ENCODE measurements at regions not wholly inside any gene's neighbourhood (a gene's known extent, or its start where the extent isn't known, plus 50 kb on each side); places are given as distances from the start of the nearest gene placed in this dataset.
A peak's percentile ranks its signal among the peaks of the same experiment; 100 is the strongest.

GRCh38 chrX:137483554-137483953 is 82.4 kb upstream of the ZIC3 start:
- DNase-seq (ENCODE audit: low read depth) = no peak

GRCh38 chrX:137482136-137482535 is 83.8 kb upstream of the ZIC3 start:
- DNase-seq (ENCODE audit: low read depth) = no peak

DNA sequence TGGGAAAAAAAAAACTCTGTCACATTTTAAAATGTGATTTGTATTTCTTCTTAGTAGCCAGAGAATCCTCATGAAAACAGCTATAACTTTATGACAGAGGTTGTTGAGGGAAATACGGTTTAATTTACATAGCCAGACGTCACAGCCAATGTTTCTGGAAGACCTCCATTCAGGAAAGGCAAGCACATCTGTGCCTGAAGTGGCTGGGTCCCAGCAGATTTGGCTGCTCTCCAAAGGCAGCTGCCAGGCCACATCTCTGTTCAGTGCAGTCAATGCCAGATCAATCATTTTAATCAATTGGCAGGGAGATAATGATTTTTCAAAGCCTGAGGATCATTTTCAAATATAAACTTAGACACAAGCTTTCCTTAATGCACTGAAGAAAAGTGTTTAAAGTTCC is 86.5 kb upstream of the ZIC3 start:
- DNase-seq (ENCODE audit: low read depth) = no peak

DNA sequence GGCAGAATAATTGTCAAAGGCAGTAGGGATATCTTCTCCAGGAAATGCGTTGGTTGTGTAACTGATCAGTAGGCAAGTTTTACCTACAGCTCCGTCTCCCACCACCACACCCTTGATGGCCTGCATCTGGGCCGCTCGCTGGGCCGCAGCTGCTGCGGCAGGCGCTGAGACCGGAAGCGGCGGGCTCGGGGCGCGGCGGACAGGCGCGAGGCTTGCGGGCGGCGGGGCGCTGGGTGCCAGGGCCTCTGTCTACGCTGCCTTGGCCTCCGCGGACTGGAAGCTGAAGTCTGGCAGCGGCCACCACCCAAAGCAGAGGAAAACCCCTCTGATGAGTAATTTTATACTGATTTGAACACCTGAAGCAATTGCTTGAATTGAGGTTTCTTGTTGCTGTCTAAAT is 124.2 kb upstream of the ZIC3 start:
- DNase-seq (ENCODE audit: low read depth) = no peak

- no peak for DNase-seq (ENCODE audit: low read depth)
Observed at GRCh38 chrX:137432609-137433008, 133.3 kb upstream of the ZIC3 start.

DNA sequence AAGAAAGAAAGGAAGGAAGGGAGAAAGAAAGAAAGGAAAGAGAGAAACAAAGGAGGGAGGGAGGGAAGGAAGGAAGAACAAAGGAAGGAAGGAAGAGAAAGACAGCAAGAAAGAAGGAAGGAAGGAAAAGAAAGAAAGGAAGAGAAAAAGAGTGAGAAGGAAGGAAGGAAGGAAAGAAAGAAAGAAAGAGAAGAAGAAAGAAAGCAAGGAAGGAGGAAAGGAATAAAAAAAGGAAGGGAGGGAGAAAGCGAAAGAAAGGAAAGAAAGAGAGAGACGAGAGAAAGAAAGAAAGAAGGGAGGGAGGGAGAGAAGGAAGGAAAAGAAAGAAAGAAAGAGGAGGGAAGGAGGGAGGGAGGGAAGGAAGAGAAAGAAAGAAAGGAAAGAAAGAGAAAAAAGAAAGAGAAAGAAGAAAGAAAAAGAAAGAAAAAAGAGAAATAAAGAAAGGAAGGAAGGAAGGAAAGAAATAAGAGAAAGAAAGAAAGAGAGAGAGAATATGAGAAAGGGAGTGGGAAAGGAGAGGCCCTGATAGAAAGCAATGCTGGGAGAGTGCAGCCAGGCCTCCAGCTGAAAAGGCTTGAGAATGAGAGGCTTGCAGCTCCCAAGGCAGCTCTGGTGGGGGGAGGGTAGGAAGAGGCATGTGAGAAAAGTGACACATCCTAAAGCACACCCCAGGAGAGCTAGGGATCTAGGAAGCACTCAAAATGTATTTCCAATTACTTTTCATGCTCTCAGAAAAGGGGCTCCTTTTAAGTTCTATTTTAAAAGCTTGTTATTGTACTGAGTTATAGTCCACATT is 134.0 kb upstream of the ZIC3 start:
- DNase-seq (ENCODE audit: low read depth) = no peak

- DNase-seq (ENCODE audit: low read depth) = no peak
Observed at GRCh38 chrX:137430984-137431475, 134.9 kb upstream of the ZIC3 start.

GRCh38 chrX:137430301-137430700 is 135.6 kb upstream of the ZIC3 start:
- no peak for DNase-seq (ENCODE audit: low read depth)

DNA sequence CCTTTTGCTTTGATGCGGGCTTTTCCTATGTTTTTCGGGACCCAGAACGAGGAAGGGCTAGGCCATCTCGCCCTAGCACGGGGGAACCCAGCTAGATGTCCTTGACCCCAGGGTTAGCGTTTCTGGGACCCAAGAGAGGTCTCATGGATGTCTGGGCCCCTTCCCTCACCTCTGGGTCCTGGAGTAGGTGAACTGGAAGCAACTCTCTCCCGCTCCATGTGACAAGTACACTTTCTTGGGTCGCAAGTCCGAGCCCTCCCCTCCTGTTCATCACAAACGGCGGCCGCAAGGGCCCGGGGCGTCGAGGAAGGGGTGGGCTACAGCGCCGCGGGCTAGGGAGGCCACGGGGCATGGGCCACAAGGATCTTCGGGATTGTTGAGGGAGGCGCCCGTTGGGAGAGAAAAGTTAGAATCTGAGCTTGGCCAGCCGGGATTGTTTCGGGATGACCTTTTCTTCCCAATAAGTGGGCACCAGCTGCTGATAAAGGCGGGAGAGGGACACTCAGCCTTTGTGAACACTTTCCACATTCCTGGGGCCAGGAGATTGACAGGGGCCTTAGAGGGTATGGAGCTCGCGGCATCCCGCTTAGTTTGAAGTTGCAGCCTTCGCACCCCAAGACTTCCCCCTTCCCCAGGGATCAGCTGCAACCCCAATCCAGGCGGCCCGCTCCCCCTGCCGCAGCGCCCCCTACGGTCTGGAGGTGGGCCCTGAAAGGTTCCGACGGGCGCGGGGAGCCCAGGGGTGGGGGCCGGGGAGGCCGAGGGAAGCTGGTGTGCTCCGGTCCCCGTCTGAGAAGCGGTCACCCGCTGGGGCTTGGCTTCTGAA is 136.9 kb upstream of the ZIC3 start:
- no peak for DNase-seq (ENCODE audit: low read depth)

GRCh38 chrX:137428221-137428661 is 137.7 kb upstream of the ZIC3 start:
- peak; percentile 1 for DNase-seq (ENCODE audit: low read depth)

- DNase-seq (ENCODE audit: low read depth) = peak; percentile 1
Observed at GRCh38 chrX:137427816-137428215, 138.1 kb upstream of the ZIC3 start.

GRCh38 chrX:137427426-137427778 is 138.5 kb upstream of the ZIC3 start:
- DNase-seq (ENCODE audit: low read depth) = no peak

DNA sequence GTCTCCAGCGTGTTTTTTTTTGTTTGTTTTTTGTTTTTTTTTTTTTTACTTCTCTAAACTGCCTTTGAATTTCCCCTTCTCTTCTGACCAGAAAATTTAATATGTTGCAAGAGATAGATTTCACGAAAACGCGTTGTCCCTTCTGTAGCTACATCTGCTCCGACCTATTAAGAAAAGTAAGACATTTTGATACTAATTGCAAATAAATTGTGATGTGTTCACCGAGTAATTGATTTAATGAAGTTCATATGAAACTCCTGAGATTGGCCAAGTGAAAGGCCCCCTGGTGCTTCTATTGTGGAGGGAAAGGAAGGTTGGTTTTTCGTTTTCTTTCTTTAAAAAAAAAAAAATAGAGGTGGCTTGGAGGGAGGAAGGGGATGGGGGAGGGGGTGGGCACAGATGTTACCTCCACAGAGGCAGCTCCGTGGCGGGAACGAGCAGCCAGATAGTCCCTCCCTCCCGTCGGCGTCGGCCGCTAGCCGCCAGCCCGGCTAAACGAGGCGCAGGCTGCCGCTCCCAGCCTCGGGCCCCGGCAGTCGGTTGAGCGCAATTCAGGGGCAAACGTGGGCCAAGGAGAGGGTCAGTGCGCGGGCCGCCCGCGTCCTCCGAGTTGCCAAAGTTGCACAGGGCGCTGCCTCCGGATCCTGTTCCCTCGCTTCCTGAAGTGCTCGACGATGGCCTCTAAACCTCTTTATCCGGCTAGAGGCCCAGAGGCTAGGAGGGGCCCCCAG is 139.1 kb upstream of the ZIC3 start:
- DNase-seq (ENCODE audit: low read depth) = peak; percentile 1

DNA sequence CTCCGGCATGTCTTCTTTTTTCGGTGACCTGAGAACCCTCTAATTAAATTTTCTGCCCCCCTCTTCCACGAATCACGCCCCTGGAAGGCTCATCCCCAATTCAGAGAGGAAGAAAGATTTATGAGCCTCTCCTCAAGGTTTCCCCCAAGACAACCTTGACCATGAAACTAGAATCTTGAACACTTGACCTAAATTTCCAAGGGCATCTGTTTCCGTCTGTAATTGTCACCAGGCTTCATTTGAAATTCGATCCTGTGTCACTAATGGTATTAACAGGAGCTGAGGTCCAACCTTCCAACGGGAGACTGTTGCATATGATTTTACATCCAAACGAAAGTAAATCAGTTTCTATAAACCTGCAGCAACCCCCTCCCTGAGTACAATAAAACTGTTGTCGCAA is 139.9 kb upstream of the ZIC3 start:
- no peak for DNase-seq (ENCODE audit: low read depth)

- no peak for DNase-seq (ENCODE audit: low read depth)
Observed at GRCh38 chrX:137425273-137425902, 140.5 kb upstream of the ZIC3 start.

DNA sequence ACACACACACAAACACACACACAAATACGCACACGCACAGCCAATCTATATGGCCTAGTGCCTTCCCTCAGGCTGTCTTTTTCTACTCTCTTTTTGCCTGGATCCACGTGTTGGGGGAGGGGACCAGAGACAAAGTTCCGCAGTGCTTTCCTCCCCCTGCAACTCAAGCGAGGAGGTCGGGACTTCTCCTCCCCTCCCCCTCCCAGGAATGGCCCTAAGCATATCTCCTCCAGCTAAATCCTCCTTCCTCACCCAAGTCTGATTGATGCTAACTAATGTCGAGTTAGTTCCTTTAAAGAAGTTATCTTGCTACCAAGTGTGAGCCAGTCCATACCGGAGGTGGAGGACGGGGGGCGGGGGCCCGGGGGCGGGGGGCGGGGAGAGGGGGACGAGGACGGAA is 141.2 kb upstream of the ZIC3 start:
- DNase-seq (ENCODE audit: low read depth) = no peak

DNA sequence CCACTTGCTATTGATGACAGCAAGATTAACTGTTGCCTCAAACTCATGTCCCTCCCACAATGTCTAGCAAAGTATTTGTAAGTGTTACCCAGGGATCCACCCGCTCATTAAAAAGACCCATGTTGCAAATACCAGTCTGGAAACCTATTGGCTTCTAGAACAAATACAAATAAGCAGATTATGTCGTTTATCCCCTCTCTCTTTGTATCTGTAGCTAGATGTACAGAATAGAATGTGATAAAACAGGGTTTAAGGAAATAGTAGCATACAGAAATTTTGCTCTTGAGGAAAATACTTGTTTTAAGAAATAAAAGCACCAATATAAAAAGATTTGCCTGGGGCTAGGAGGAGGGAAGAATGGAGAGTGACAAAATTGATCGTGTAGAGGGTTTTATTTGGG is 142.7 kb upstream of the ZIC3 start:
- no peak for DNase-seq (ENCODE audit: low read depth)

DNA sequence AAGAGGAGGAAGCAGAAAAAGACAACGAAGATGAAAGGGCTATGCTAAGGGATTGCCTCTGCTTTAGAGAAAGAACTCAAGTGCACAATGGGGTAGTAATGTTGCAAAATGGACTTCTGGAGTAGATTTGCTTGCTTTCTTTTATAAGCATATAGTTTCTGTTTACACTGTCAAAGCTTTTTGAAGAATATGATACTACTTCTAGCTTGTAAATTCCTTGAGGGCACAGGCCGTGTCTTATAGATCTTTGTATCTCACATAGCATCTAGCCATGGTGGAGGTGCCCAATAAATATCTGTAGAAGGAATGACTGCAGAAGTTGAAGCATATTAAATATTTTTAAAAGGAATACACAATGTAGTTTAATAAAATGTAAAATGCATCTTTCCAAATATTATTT is 147.8 kb upstream of the ZIC3 start:
- no peak for DNase-seq (ENCODE audit: low read depth)

DNA sequence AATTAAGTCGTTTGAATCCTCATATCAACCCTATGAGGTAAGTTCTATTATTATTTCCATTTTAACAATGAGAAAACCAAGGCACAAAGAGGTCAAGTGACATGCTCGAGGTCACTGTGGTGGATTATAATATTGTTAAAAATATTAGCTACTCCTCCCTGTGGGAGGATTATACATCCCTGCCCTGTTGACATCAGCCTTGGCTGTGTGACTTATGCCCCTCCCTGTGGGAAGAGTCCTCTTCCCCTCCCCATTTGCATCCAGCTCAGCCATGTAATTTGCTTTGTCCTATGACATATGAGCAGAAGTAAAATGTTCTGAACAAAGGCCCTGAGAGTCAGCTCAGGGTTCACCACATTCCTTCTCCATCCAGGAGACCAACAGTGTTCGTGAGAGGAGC is 152.7 kb upstream of the ZIC3 start:
- no peak for DNase-seq (ENCODE audit: low read depth)

GRCh38 chrX:137405449-137406140 is 160.3 kb upstream of the ZIC3 start:
- DNase-seq (ENCODE audit: low read depth) = no peak

GRCh38 chrX:137401092-137401491 is 164.8 kb upstream of the ZIC3 start:
- no peak for DNase-seq (ENCODE audit: low read depth)

All from myocyte (in vitro differentiated cells).